ENCODE measurements at regions not wholly inside any gene's neighbourhood (a gene's known extent, or its start where the extent isn't known, plus 50 kb on each side); places are given as distances from the start of the nearest gene placed in this dataset.

DNA sequence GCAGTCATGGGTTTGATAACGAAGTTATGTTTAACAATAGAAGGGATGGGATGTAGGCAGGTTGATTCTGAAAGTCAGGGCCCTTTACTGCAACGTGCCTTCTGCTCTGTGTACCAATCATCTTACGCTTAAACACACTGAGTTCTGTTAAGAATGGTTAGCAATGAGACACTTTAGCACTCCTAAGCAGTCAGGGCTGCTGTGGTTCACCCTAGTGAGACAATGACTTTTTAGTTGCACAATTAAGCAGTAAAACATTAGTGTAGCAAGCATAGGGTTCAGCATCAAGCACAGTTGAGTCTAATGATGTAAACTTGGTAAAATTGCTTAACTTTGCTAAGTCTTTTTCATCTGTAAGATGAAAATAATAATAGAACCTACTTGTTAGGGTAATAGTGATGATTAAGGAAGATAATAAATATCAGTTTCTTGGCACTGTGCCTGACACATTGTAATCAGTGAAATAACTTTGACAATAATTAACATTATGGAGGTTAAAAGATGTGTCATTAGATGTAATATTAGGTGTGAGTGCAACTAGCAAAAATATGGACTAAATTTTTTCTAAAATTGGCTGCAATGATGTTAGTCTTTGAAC lies 484.2 kb upstream of the THBS1 start:
- FAIRE-seq (no peak), DNase-seq (ENCODE audit: insufficient read length, low spot score) (no peak)

GRCh38 chr15:39099524-39099923 lies 481.4 kb upstream of the THBS1 start:
- no peak for FAIRE-seq
- no peak for DNase-seq (ENCODE audit: insufficient read length, low spot score)

DNA sequence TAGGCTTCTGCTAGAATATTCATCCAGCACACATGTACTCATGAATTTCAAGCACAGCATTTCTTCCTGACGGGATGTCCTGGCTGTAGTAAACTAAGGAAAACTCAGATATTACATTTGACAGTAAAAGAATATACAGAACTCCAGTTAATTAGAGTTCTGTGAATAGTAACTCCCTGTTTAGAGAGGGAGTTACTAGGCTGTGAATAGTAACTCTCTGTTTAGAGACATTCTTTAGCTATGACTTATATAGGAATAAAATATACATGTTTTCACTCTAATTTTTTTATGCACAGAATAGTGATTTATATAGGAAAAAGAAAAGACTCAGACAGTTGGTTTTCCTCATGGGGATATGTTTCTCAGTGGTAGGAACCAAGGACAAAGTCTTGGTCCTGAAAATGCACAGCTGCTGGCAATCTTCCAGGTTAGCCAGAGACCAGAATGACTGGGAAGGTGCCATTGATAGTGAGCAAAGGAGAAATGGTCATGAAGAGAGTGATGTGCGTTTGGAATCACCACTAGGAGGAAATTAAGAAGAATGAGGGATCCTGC lies 480.7 kb upstream of the THBS1 start:
- FAIRE-seq = no peak
- no peak for DNase-seq (ENCODE audit: insufficient read length, low spot score)

- FAIRE-seq (no peak), DNase-seq (ENCODE audit: insufficient read length, low spot score) (no peak)
Measured at GRCh38 chr15:39102431-39102830, 478.4 kb upstream of the THBS1 start.

- DNase-seq (ENCODE audit: insufficient read length, low spot score) = no peak
- FAIRE-seq = no peak
Measured at GRCh38 chr15:39106950-39107349, 473.9 kb upstream of the THBS1 start.

DNA sequence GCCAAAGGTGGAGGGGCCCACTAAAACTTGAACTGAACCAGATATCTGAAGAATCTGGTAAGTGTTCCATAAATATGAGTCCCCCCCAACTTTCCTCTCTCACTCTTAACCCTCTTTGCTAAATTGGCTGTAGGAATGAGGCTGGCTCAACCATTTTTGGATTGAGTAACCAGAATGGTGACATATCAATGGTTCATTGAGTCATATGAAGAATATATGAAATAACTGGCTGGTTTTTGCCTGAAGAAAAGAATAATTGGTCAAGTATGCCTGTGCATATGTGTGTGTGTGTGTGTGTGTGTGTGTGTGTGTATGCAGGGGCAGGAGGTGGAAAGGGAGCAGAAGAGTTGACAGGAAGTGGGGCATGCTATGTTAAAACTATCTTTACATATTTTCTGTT lies 472.9 kb upstream of the THBS1 start:
- FAIRE-seq = no peak

DNA sequence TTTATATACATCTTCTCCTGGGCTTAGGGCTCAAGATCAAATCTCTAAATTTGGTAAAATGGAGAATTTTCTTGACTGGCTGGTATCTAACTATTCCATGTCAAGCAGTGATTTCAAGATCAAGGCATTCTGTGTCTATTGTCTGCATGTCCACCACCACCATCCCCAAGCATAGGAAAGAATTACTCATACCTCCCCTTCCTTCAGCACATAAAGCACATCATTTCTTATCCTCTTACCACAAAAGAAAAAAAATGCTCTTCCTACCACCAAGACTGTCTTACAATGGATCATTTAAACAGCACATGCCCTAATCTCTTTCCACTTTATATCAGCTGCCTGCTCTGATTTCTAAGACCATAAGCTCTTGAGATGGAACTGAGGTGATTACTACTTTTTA lies 470.5 kb upstream of the THBS1 start:
- DNase-seq (ENCODE audit: insufficient read length, low spot score) = no peak
- no peak for FAIRE-seq

More for the DNA sequence above, 472.9 kb upstream of the THBS1 start:
- no peak for DNase-seq (ENCODE audit: insufficient read length, low spot score)

DNA sequence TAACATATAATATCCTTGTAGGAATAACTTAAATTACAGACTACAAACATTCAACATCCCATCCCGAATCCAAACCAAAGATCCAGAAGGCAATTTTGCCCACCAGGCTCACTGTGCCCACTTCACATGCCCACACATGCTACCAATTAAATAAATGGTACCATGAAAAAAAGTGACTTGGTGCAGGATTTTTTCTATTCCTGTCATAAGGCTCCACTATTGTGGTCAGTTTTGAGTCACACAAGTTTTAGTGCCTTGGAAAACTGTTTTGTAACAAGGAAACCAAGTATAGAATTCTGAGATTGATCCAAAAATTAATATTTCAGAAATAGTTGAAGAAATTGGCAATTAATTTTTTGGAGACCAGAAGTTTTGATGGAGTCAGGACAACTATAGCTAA lies 470.1 kb upstream of the THBS1 start:
- no peak for DNase-seq (ENCODE audit: insufficient read length, low spot score)
- FAIRE-seq = no peak

DNA sequence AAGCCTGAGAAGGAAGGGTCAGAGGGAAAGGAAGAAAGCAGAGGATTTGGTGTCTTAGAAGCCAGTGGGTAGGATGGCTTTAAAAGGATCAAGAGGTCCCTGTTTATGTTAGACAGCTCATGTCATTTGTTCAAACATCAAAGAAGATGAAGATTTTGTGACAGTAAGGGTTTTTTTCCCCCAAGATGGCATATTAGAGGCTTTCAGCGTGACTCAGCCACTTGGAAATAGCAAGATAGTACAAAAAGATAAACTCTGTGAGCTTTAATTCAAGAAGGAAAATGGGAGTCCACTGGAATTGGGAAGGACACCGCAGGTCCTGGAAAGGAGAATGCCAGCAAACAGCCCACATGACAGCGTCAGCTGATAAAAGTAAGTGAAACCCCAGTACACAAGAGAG lies 467.1 kb upstream of the THBS1 start:
- DNase-seq (ENCODE audit: insufficient read length, low spot score) = no peak
- FAIRE-seq = no peak

- FAIRE-seq (no peak), DNase-seq (ENCODE audit: insufficient read length, low spot score) (no peak)
Measured at GRCh38 chr15:39114690-39115378, 466.0 kb upstream of the THBS1 start.

DNA sequence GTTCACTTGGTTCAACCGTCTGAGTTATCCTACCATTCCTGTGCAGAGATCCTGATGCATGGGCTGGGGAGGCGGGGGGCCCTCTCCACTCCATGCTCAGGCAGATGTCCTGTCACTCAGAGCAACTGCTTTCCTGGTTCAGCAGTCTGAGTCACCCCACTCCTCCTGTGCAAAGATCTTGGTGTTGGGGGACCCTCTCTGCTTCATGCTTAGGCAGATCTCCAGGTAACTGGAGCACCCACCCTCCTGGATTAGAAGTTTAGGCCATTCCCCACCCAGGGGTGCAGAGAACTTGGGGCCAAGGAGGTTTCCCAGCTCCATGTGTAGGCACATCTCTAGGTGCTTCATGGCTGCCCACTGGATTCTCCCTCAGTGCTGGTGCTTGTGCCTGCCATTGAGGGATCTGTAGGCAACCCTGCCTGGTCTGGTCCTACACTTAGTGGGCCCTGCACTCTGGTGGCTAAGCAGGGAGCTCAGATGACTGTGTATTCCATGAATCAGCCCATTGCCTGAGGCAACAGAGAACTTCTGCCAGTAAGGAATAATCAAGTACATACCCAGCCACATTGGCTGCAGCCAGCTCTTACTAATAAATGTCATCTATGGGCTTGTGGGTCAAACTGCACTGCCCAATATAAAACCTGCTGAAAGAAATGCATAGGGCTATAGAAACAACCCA lies 465.4 kb upstream of the THBS1 start:
- FAIRE-seq (no peak), DNase-seq (ENCODE audit: insufficient read length, low spot score) (no peak)

- FAIRE-seq = no peak
- no peak for DNase-seq (ENCODE audit: insufficient read length, low spot score)
Measured at GRCh38 chr15:39118510-39118909, 462.4 kb upstream of the THBS1 start.

DNA sequence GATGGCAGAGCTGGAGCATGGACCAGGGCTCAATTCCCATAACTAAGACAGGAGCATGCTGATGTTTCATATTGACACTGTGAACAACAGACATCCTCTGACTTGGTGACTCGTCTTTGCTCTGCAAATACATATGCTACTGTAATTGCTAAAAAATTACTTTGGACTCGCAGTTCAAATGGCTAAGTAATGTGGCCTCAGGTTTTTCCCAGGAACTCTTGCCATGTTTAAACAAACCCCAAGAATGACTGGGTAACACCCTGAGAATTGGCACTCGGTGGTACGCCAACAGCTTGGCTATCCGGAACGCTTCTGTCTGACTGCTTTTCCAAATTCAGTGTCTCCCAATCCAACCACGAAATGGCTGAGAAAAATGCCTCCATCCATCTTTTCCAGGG lies 456.7 kb upstream of the THBS1 start:
- FAIRE-seq (no peak), DNase-seq (ENCODE audit: insufficient read length, low spot score) (no peak)

- DNase-seq (ENCODE audit: insufficient read length, low spot score) (no peak), FAIRE-seq (no peak)
Measured at GRCh38 chr15:39124553-39125171, 456.2 kb upstream of the THBS1 start.

GRCh38 chr15:39125226-39125625 lies 455.7 kb upstream of the THBS1 start:
- FAIRE-seq = no peak
- DNase-seq (ENCODE audit: insufficient read length, low spot score) = no peak

DNA sequence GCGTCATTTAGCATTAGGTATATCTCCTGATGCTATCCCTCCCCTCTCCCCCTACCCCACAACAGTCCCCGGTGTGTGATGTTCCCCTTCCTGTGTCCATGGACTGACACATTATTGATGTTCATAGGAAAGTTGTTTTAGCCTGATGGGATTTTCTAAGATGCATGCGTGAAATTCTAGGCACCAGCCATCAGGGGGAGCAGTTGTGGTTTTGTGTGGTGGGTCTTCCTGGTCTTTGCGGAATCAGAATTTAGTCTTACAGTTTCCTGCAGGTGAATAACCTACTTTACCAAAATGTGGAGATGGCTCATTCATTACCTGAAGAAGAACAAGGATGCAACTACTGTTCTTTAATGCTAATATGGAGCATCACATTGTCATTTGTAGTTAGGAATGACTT lies 455.0 kb upstream of the THBS1 start:
- DNase-seq (ENCODE audit: insufficient read length, low spot score) (peak; percentile 36), FAIRE-seq (peak; percentile 60)

GRCh38 chr15:39127151-39127790 lies 453.6 kb upstream of the THBS1 start:
- no peak for FAIRE-seq
- DNase-seq (ENCODE audit: insufficient read length, low spot score) = no peak

DNA sequence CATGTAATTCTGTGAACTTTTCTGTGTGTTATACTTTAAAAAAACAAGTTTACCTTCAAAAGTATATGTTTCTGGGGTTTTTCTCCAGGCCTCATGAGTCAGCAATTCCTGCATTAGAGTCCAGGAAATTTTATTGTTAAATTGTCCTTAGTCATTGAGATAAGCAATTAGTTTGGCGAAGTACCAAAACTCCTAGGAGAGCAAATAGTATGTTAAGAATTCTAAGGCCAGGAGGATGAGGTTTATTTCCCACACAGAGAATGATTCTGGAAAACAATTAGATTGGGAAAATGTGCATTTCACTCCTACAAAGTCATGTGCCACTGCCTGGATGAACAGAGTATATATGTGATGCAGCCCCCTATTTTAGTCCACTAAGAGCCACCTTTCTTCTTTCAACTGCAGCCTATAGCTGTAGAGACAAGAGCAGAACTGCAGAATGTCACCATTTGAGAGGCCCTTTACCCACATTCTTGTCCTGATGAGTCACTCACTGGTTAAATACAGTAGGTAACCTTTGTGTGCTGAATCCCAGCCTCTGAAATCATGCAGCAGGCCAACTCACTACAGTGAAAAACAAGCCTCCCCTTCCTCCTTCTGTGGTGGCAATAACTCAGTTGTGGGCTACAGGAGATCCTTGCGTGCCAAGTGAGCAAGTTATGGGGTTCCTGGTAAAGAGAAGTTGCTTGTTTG lies 452.8 kb upstream of the THBS1 start:
- FAIRE-seq = no peak
- DNase-seq (ENCODE audit: insufficient read length, low spot score) = no peak

DNA sequence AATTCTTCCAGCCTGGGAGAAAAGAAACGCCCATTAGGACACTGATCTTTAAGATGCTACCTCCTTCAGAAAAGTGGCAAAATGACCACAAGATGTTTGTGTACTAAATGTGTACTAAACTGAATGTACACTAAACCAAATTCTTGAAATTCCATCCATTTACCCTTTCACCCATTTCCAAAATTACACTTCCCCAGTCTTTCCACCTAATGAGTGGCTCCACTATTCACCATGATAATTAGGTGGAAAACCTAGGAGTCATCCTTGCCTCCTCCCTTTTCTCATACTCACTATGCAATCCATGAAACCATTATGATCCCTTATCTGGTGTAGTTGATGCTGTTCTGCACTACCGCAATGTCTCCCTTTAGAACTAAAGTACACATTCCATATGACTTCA lies 452.1 kb upstream of the THBS1 start:
- DNase-seq (ENCODE audit: insufficient read length, low spot score) = no peak
- no peak for FAIRE-seq

All from GM19239 (cell line).